ENCODE measurements at regions not wholly inside any gene's neighbourhood (a gene's known extent, or its start where the extent isn't known, plus 50 kb on each side); places are given as distances from the start of the nearest gene placed in this dataset.

GRCh38 chr18:39655341-39655740 is 2089.7 kb upstream of the CELF4 start (continued):
- no peak for TF ChIP-seq ZNF462 (CRISPR knock-in tag; IDR thresholded peaks at IDR 0.05)
- TF ChIP-seq ETS1 (IDR thresholded peaks at IDR 0.05), result no peak
- no peak for TF ChIP-seq NANOG (IDR thresholded peaks at IDR 0.05; ENCODE audit: borderline replicate concordance)

- H4K20me1 ChIP-seq (replicated peaks; ENCODE audit: insufficient read depth), result no peaks in the 10 kb centered on the region
- H3F3A ChIP-seq (replicated peaks; ENCODE audit: low read depth), result no peaks in the 10 kb centered on the region
- ATAC-seq, result no peak
These were observed 2087.6 kb upstream of the CELF4 start for GRCh38 chr18:39653221-39653620.

More at GRCh38 chr18:39653221-39653620, 2087.6 kb upstream of the CELF4 start:
- DNase-seq (ENCODE audit: low spot score), result no peak
- Mint-ChIP-seq H3K4me3 (no peak overlapping the region), H3K4me1 (peaks cover 8% of the 10 kb centered on the region), H3K27ac (no peak overlapping the region), H3K9me3 (no peaks in the 10 kb centered on the region), H3K36me3 (ENCODE audit: low read depth) (no peaks in the 10 kb centered on the region), H3K27me3 (ENCODE audit: insufficient read depth, low read depth, poor library complexity) (no peaks in the 10 kb centered on the region)
- Histone ChIP-seq H3K9me2 (ENCODE audit: insufficient read depth) (no peaks in the 10 kb centered on the region), H3K4me1 (ENCODE audit: insufficient read depth) (peaks cover 11% of the 10 kb centered on the region; the same call in 1 of the 2 replicates), H2AFZ (no peak overlapping the region), H3K36me3 (ENCODE audit: insufficient read depth) (no peaks in the 10 kb centered on the region), H3K27ac (ENCODE audit: low read depth) (no peak overlapping the region), H3K4me3 (no peak overlapping the region), H3K27me3 (ENCODE audit: insufficient read depth) (no peaks in the 10 kb centered on the region), H3K79me2 (replicated peaks; ENCODE audit: insufficient read depth) (no peaks in the 10 kb centered on the region), H3K4me2 (no peak overlapping the region)
- TF ChIP-seq POLR2AphosphoS5 (IDR thresholded peaks at IDR 0.05; ENCODE audit: low read depth) (no peak), ZNF331 (CRISPR knock-in tag; IDR thresholded peaks at IDR 0.05; ENCODE audit: low read depth) (no peak), STAT1 (IDR thresholded peaks at IDR 0.05; ENCODE audit: unreplicated experiment) (no peak), ZNF114 (CRISPR knock-in tag; IDR thresholded peaks at IDR 0.05) (no peak), CTCF (conservative IDR thresholded peaks at IDR 0.05; ENCODE audit: low read depth in 2 of 2) (no peak), CREB1 (CRISPR knock-in tag; IDR thresholded peaks at IDR 0.05; ENCODE audit: low read depth) (no peak), NANOG (IDR thresholded peaks at IDR 0.05; ENCODE audit: borderline replicate concordance) (no peak), JUNB (IDR thresholded peaks at IDR 0.05; ENCODE audit: unreplicated experiment) (no peak), ETS1 (IDR thresholded peaks at IDR 0.05) (no peak), EZH2phosphoT487 (IDR thresholded peaks at IDR 0.05; ENCODE audit: unreplicated experiment) (no peak), EZH2 (IDR thresholded peaks at IDR 0.05; ENCODE audit: low read depth, unreplicated experiment) (no peak)

Measured in GM23338 (cell line).